ENCODE measurements at regions not wholly inside any gene's neighbourhood (a gene's known extent, or its start where the extent isn't known, plus 50 kb on each side); places are given as distances from the start of the nearest gene placed in this dataset.

DNA sequence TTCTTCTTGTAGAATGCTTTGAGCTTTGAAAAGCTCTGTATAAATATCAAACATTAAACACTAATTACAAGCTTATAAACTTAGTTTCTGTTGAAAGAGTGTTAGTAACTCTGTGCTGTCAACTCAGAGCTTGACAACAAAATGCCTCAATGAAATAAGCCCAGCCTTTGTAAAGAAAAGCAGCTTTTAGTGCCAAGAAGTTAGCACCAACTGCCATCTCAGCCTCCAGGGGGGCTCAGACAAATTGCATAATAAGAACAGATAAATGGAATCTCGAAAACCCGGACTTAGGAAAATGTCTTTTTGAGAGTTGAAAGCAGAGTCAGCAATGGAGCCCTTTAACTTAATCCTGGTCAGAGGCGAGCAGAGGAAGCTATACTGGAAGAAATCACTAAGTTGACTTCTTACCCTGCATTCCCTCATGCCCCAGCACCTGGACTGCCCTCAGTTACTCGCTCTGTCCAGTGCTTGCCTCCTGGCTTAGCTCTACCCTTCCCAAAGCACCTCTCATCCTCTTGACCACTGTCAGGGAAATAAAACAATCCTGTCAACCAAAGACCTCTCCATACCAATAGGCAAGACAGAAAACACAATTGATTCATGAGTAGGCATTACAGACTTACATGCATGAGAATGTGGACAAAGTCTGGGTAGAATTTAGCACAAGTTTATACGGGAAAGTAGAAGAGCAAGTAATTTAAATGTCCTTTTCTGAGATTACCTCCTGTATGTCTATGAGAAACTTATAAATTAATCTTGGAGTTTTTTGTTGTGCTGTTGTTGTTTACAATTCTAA is 352.7 kb downstream of the ZNF608 start:
- 81% methylated on average over 5 of the region's 5 CpGs for WGBS (ENCODE audit: insufficient coverage, low coverage, low lambda C conversion rate, missing lambda C conversion rate)
- ATAC-seq (no peak), DNase-seq (no peak)
- H3K36me3 ChIP-seq: no peaks in the 10 kb centered on the region
- intact Hi-C loops (cut with DNase I): no loop called here
- H3K4me1 ChIP-seq: no peaks in the 10 kb centered on the region
- H3K4me3 ChIP-seq: no peak overlapping the region
- no peak overlapping the region for H3K27ac ChIP-seq
- TF ChIP-seq, protein P1, sequence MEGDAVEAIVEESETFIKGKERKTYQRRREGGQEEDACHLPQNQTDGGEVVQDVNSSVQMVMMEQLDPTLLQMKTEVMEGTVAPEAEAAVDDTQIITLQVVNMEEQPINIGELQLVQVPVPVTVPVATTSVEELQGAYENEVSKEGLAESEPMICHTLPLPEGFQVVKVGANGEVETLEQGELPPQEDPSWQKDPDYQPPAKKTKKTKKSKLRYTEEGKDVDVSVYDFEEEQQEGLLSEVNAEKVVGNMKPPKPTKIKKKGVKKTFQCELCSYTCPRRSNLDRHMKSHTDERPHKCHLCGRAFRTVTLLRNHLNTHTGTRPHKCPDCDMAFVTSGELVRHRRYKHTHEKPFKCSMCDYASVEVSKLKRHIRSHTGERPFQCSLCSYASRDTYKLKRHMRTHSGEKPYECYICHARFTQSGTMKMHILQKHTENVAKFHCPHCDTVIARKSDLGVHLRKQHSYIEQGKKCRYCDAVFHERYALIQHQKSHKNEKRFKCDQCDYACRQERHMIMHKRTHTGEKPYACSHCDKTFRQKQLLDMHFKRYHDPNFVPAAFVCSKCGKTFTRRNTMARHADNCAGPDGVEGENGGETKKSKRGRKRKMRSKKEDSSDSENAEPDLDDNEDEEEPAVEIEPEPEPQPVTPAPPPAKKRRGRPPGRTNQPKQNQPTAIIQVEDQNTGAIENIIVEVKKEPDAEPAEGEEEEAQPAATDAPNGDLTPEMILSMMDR (IDR thresholded peaks at IDR 0.05): no peak
- no peak for TF ChIP-seq POLR2A (IDR thresholded peaks at IDR 0.05)
- H3K9me3 ChIP-seq: no peaks in the 10 kb centered on the region
- no peaks in the 10 kb centered on the region for H3K27me3 ChIP-seq

DNA sequence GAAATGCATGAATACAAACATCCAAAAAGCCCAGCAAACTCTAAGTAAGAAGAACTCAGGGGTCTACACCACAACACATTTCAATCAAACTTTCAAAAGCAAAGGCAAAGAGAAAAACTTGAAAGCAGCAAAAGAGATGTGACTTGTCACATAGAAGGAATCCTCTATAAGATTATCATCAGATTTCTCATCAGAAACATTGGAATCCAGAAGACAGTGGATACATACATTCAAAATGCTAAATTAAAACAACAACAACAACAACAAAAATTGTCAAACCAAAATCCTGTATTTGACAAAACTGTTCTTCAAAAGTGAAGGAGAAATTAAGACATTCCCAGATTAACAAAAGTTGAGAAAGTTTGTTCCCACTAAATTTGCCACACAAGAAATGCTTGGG is 362.7 kb downstream of the ZNF608 start:
- no peaks in the 10 kb centered on the region for H3K36me3 ChIP-seq
- H3K27me3 ChIP-seq: no peaks in the 10 kb centered on the region
- ATAC-seq (no peak), DNase-seq (no peak)
- no peak overlapping the region for H3K4me3 ChIP-seq
- no peak overlapping the region for H3K27ac ChIP-seq
- H3K9me3 ChIP-seq: peaks cover 0 to 4% (median 0%) of the 10 kb centered on the region in 4 donors
- H3K4me1 ChIP-seq: no peaks in the 10 kb centered on the region
- intact Hi-C loops (cut with DNase I): no loop called here
- TF ChIP-seq POLR2A (IDR thresholded peaks at IDR 0.05): no peak
- TF ChIP-seq, protein P1 (IDR thresholded peaks at IDR 0.05): no peak

DNA sequence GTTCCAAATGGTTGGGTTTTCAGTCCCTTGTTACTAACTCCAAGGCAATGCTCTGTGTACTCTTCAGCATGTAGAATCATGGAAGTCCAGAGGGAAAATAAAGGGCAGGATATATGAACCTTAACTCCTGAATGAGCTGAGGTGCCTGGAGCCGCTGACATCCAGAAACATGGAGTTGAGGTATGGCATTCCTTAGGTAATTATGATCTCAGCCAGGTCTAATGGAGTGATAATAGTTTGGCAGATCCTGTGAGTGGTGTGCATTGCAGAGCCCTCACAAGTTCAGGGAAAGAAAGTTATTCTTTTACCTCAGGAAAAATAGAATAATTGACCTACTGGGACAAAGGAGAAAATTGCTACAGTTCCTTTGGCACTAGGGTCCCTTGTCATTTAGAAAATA is 369.1 kb downstream of the ZNF608 start:
- H3K36me3 ChIP-seq: no peaks in the 10 kb centered on the region
- H3K4me1 ChIP-seq: no peaks in the 10 kb centered on the region
- no peak for ATAC-seq
- DNase-seq: no peak
- intact Hi-C loops (cut with DNase I): no loop called here
- H3K27ac ChIP-seq: no peak overlapping the region
- H3K9me3 ChIP-seq: peaks cover 0 to 2% (median 0%) of the 10 kb centered on the region in 4 donors
- no peak for TF ChIP-seq POLR2A (IDR thresholded peaks at IDR 0.05)
- TF ChIP-seq, protein P1 (IDR thresholded peaks at IDR 0.05): no peak
- WGBS (ENCODE audit: insufficient coverage, low coverage, low lambda C conversion rate, missing lambda C conversion rate): 83% methylated on average over 1 of the region's 1 CpG
- no peak overlapping the region for H3K4me3 ChIP-seq
- H3K27me3 ChIP-seq: no peaks in the 10 kb centered on the region

DNA sequence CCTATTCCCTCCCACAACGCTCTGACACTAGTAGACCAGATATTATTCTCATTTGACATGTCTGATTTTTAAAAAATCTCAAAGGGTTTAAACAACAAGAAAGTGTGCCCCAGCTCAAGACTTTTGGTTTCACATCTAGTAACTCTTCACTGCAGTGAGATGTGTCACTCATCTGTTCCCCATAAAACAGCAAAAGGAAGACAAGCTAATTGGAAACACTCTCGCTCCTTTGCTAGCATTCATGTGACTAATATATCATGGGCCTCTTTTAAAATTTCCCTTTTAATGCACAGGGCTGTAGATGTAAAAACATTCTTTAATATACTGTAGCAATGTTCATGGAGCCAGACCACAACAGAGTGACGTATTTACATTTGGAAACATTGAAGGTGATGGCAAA is 372.6 kb downstream of the ZNF608 start:
- H3K27ac ChIP-seq: no peak overlapping the region
- no peaks in the 10 kb centered on the region for H3K4me1 ChIP-seq
- no peak overlapping the region for H3K4me3 ChIP-seq
- intact Hi-C loops (cut with DNase I): no loop called here
- WGBS (ENCODE audit: insufficient coverage, low coverage, low lambda C conversion rate, missing lambda C conversion rate): 83% methylated on average over 3 of the region's 3 CpGs
- H3K36me3 ChIP-seq: no peaks in the 10 kb centered on the region
- TF ChIP-seq, protein P1 (IDR thresholded peaks at IDR 0.05): no peak
- no peak for TF ChIP-seq POLR2A (IDR thresholded peaks at IDR 0.05)
- H3K9me3 ChIP-seq: no peaks in the 10 kb centered on the region
- ATAC-seq (no peak), DNase-seq (no peak)
- H3K27me3 ChIP-seq: no peaks in the 10 kb centered on the region

All from right lobe of liver (tissue), 6 donors.